Duodenal mucosa (tissue), 2 donors: ENCODE measurements at regions not wholly inside any gene's neighbourhood (a gene's known extent, or its start where the extent isn't known, plus 50 kb on each side); places are given as distances from the start of the nearest gene placed in this dataset.

Source experiments
- H3K27ac ChIP-seq: one replicate; pipeline ENCODE4 v1.7.0; 2013; ENCODE audit warnings: low read depth, low read length
- H3K27me3 ChIP-seq, 2 donors: one replicate each; pipeline ENCODE4 v1.7.0; 2013; ENCODE audit warnings: low read length in 2 of 2, control low read depth in 1 of 2; ENCODE audit not compliant: insufficient read depth in 2 of 2, control insufficient read depth in 1 of 2
- H3K36me3 ChIP-seq, 2 donors: one replicate each; pipeline ENCODE4 v1.7.0; 2013; ENCODE audit warnings: low read length in 2 of 2, control low read depth in 1 of 2; ENCODE audit not compliant: insufficient read depth in 2 of 2, control insufficient read depth in 1 of 2
- H3K4me1 ChIP-seq, 2 donors: one replicate each; pipeline ENCODE4 v1.7.0; 2013; ENCODE audit warnings: low read length in 2 of 2, control low read depth in 1 of 2; ENCODE audit not compliant: insufficient read depth in 2 of 2, control insufficient read depth in 1 of 2
- H3K4me3 ChIP-seq, 2 donors: one replicate each; pipeline ENCODE4 v1.7.0; 2013; ENCODE audit warnings: low read length in 2 of 2, low read depth in 1 of 2
- H3K9ac ChIP-seq, 2 donors: one replicate each; pipeline ENCODE4 v1.7.0; 2013; ENCODE audit warnings: low read length in 2 of 2, low read depth in 1 of 2
- H3K9me3 ChIP-seq, 2 donors: one replicate each; pipeline ENCODE4 v1.7.0; 2013; ENCODE audit warnings: low read length in 2 of 2, control low read depth in 1 of 2; ENCODE audit not compliant: control insufficient read depth in 1 of 2

GRCh38 chr4:124428648-124429047, 283.9 kb downstream of the ANKRD50 start:
- Histone ChIP-seq H3K27ac (no peak overlapping the region), H3K27me3 (no peaks in the 10 kb centered on the region), H3K4me3 (no peak overlapping the region), H3K4me1 (peaks cover 14 to 18% of the 10 kb centered on the region in 2 donors), H3K9me3 (no peaks in the 10 kb centered on the region), H3K9ac (no peak overlapping the region), H3K36me3 (no peaks in the 10 kb centered on the region)

GRCh38 chr4:124429746-124430250, 282.7 kb downstream of the ANKRD50 start:
- no peak overlapping the region for H3K27ac ChIP-seq
- H3K4me3 ChIP-seq: no peak overlapping the region
- no peaks in the 10 kb centered on the region for H3K27me3 ChIP-seq

GRCh38 chr4:124431653-124432192, 280.8 kb downstream of the ANKRD50 start:
- H3K27ac ChIP-seq: no peak overlapping the region

More at GRCh38 chr4:124429746-124430250, 282.7 kb downstream of the ANKRD50 start:
- H3K9ac ChIP-seq: no peak overlapping the region
- peaks cover 14 to 21% of the 10 kb centered on the region in 2 donors for H3K4me1 ChIP-seq
- H3K36me3 ChIP-seq: no peaks in the 10 kb centered on the region
- H3K9me3 ChIP-seq: no peaks in the 10 kb centered on the region

GRCh38 chr4:124432500-124432899, 280.0 kb downstream of the ANKRD50 start:
- Histone ChIP-seq H3K9ac (no peak overlapping the region), H3K36me3 (no peaks in the 10 kb centered on the region), H3K4me1 (peaks cover 10 to 21% of the 10 kb centered on the region in 2 donors), H3K9me3 (no peaks in the 10 kb centered on the region), H3K27me3 (no peaks in the 10 kb centered on the region), H3K4me3 (no peak overlapping the region), H3K27ac (no peak overlapping the region)

More at GRCh38 chr4:124431653-124432192, 280.8 kb downstream of the ANKRD50 start:
- no peak overlapping the region for H3K9ac ChIP-seq
- H3K36me3 ChIP-seq: no peaks in the 10 kb centered on the region
- peaks cover 14 to 21% of the 10 kb centered on the region in 2 donors for H3K4me1 ChIP-seq
- no peak overlapping the region for H3K4me3 ChIP-seq
- no peaks in the 10 kb centered on the region for H3K27me3 ChIP-seq
- H3K9me3 ChIP-seq: no peaks in the 10 kb centered on the region

GRCh38 chr4:124433044-124433443, 279.5 kb downstream of the ANKRD50 start:
- Histone ChIP-seq H3K9ac (no peak overlapping the region), H3K27ac (no peak overlapping the region), H3K4me1 (peaks cover 10 to 24% of the 10 kb centered on the region in 2 donors), H3K36me3 (no peaks in the 10 kb centered on the region), H3K27me3 (no peaks in the 10 kb centered on the region), H3K4me3 (no peak overlapping the region), H3K9me3 (no peaks in the 10 kb centered on the region)

GRCh38 chr4:124433500-124433899, 279.0 kb downstream of the ANKRD50 start:
- H3K9me3 ChIP-seq: no peaks in the 10 kb centered on the region
- no peak overlapping the region for H3K4me3 ChIP-seq
- H3K9ac ChIP-seq: no peak overlapping the region
- H3K4me1 ChIP-seq: peaks cover 10 to 24% of the 10 kb centered on the region in 2 donors
- no peaks in the 10 kb centered on the region for H3K27me3 ChIP-seq
- H3K27ac ChIP-seq: no peak overlapping the region
- H3K36me3 ChIP-seq: no peaks in the 10 kb centered on the region

- Histone ChIP-seq H3K4me3 (no peak overlapping the region), H3K9ac (no peak overlapping the region), H3K27me3 (no peaks in the 10 kb centered on the region), H3K36me3 (no peaks in the 10 kb centered on the region), H3K9me3 (no peaks in the 10 kb centered on the region), H3K27ac (no peak overlapping the region), H3K4me1 (peaks cover 4 to 19% of the 10 kb centered on the region in 2 donors)
Observed at GRCh38 chr4:124435274-124435950, 277.1 kb downstream of the ANKRD50 start.

- H3K27me3 ChIP-seq: no peaks in the 10 kb centered on the region
- H3K4me3 ChIP-seq: no peak overlapping the region
- peaks cover 2 to 8% of the 10 kb centered on the region in 2 donors for H3K4me1 ChIP-seq
- no peak overlapping the region for H3K9ac ChIP-seq
- no peak overlapping the region for H3K27ac ChIP-seq
- H3K9me3 ChIP-seq: no peaks in the 10 kb centered on the region
- H3K36me3 ChIP-seq: no peaks in the 10 kb centered on the region
Observed at GRCh38 chr4:124437853-124438495, 274.6 kb downstream of the ANKRD50 start.

- no peak overlapping the region for H3K27ac ChIP-seq
- no peaks in the 10 kb centered on the region for H3K4me1 ChIP-seq
- no peak overlapping the region for H3K4me3 ChIP-seq
- H3K9me3 ChIP-seq: peaks cover 1 to 5% of the 10 kb centered on the region in 2 donors
- H3K9ac ChIP-seq: no peak overlapping the region
- no peaks in the 10 kb centered on the region for H3K27me3 ChIP-seq
- H3K36me3 ChIP-seq: no peaks in the 10 kb centered on the region
Observed at GRCh38 chr4:124445071-124445470, 267.5 kb downstream of the ANKRD50 start.

- Histone ChIP-seq H3K27ac (no peak overlapping the region), H3K27me3 (no peaks in the 10 kb centered on the region), H3K4me3 (no peak overlapping the region), H3K9me3 (peaks cover 0 to under 1% of the 10 kb centered on the region in 2 donors), H3K36me3 (no peaks in the 10 kb centered on the region), H3K9ac (no peak overlapping the region), H3K4me1 (no peaks in the 10 kb centered on the region)
Observed at GRCh38 chr4:124449881-124450280, 262.7 kb downstream of the ANKRD50 start.
